GM04503 (cell line): ENCODE measurements at regions not wholly inside any gene's neighbourhood (a gene's known extent, or its start where the extent isn't known, plus 50 kb on each side); places are given as distances from the start of the nearest gene placed in this dataset.
A peak's percentile ranks its signal among the peaks of the same experiment; 100 is the strongest.
"Not testable (repeated sequence)": the region's sequence is repeated elsewhere in the genome, so short reads cannot be mapped to it uniquely, and the experiment has no call there.

Experiments used
- DNase-seq: peaks from one replicate; pipeline ENCODE4 v3.0.0-alpha.2; 2012; ENCODE audit warnings: low read depth

- DNase-seq, result no peak
Observed at GRCh38 chr17:37859451-37859850, 64.8 kb upstream of the TBC1D3K start.

- not testable (repeated sequence) for DNase-seq
Observed at GRCh38 chr17:37858391-37858790, 65.8 kb upstream of the TBC1D3K start.

- no peak for DNase-seq
Observed at GRCh38 chr17:37856245-37856644, 68.0 kb upstream of the TBC1D3K start.

GRCh38 chr17:37849617-37849972 lies 74.6 kb upstream of the TBC1D3K start:
- no peak for DNase-seq

- peak; percentile 54 for DNase-seq
Observed at GRCh38 chr17:37848690-37849616, 75.3 kb upstream of the TBC1D3K start.

GRCh38 chr17:37847811-37848331 lies 76.3 kb upstream of the TBC1D3K start:
- no peak for DNase-seq

- no peak for DNase-seq
Observed at GRCh38 chr17:37847102-37847501, 77.1 kb upstream of the TBC1D3K start.

GRCh38 chr17:37844977-37845293 lies 79.3 kb upstream of the TBC1D3K start:
- DNase-seq, result no peak

- no peak for DNase-seq
Observed at GRCh38 chr17:37844158-37844976, 79.8 kb upstream of the TBC1D3K start.

GRCh38 chr17:37842401-37842800 lies 81.8 kb upstream of the TBC1D3K start:
- DNase-seq, result no peak

- no peak for DNase-seq
Observed at GRCh38 chr17:37841232-37841631, 83.0 kb upstream of the TBC1D3K start.

- DNase-seq, result no peak
Observed at GRCh38 chr17:37840576-37840975, 83.6 kb upstream of the TBC1D3K start.

- no peak for DNase-seq
Observed at GRCh38 chr17:37839196-37839978, 84.8 kb upstream of the TBC1D3K start.

GRCh38 chr17:37838276-37838675 lies 85.9 kb upstream of the TBC1D3K start:
- no peak for DNase-seq

GRCh38 chr17:37836593-37836992 lies 87.6 kb upstream of the TBC1D3K start:
- no peak for DNase-seq

- DNase-seq, result no peak
Observed at GRCh38 chr17:37834168-37834567, 89.3 kb upstream of the HNF1B start.

GRCh38 chr17:37833237-37833859 lies 88.5 kb upstream of the HNF1B start:
- no peak for DNase-seq

GRCh38 chr17:37831986-37832385 lies 87.1 kb upstream of the HNF1B start:
- no peak for DNase-seq

- no peak for DNase-seq
Observed at GRCh38 chr17:37831492-37831891, 86.6 kb upstream of the HNF1B start.

- DNase-seq, result no peak
Observed at GRCh38 chr17:37830151-37830993, 85.5 kb upstream of the HNF1B start.

GRCh38 chr17:37829592-37830123 lies 84.8 kb upstream of the HNF1B start:
- no peak for DNase-seq
